ENCODE measurements at regions not wholly inside any gene's neighbourhood (a gene's known extent, or its start where the extent isn't known, plus 50 kb on each side); places are given as distances from the start of the nearest gene placed in this dataset.

DNA sequence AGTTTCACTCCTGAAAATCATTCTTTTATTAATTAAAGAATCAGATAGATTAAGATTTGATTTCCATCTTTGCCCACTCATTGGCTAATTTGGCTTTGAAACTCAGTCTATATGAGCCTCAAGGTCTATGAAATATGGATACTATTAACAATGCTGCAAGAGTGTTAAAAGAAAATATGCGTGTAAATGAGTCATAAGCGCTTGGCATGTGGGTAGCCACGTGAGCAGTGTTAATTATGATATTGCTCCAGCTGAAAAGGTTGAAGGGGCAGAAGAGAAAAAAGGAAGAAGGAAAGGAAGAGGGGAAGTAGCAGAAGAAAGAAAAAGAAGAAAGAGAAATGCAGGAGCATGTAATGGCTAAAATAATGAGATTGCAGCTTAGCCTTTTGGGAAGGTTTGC, 151.4 kb downstream of the CHRM3 start:
- no peaks in the 10 kb centered on the region for H3K27me3 Mint-ChIP-seq (ENCODE audit: unreplicated experiment)
- H3K27ac Mint-ChIP-seq (ENCODE audit: unreplicated experiment): no peak overlapping the region
- H3K4me3 Mint-ChIP-seq (ENCODE audit: low read depth, unreplicated experiment): no peak overlapping the region
- H3K4me1 Mint-ChIP-seq (ENCODE audit: low read depth, unreplicated experiment): peaks cover 9% of the 10 kb centered on the region
- no TSS peak for BruUV-seq (replicated peaks)
- DNase-seq: no peak
- CTCF ChIA-PET: no interaction called here
- H3K9me3 Mint-ChIP-seq (ENCODE audit: low read depth, unreplicated experiment): no peaks in the 10 kb centered on the region
- no peaks in the 10 kb centered on the region for H3K36me3 Mint-ChIP-seq (ENCODE audit: insufficient read depth, unreplicated experiment)
- intact Hi-C loops (cut with micrococcal nuclease; ENCODE audit: unreplicated experiment): no loop called here
- TF ChIP-seq, protein P1, sequence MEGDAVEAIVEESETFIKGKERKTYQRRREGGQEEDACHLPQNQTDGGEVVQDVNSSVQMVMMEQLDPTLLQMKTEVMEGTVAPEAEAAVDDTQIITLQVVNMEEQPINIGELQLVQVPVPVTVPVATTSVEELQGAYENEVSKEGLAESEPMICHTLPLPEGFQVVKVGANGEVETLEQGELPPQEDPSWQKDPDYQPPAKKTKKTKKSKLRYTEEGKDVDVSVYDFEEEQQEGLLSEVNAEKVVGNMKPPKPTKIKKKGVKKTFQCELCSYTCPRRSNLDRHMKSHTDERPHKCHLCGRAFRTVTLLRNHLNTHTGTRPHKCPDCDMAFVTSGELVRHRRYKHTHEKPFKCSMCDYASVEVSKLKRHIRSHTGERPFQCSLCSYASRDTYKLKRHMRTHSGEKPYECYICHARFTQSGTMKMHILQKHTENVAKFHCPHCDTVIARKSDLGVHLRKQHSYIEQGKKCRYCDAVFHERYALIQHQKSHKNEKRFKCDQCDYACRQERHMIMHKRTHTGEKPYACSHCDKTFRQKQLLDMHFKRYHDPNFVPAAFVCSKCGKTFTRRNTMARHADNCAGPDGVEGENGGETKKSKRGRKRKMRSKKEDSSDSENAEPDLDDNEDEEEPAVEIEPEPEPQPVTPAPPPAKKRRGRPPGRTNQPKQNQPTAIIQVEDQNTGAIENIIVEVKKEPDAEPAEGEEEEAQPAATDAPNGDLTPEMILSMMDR (IDR thresholded peaks at IDR 0.05; ENCODE audit: unreplicated experiment): no peak

DNA sequence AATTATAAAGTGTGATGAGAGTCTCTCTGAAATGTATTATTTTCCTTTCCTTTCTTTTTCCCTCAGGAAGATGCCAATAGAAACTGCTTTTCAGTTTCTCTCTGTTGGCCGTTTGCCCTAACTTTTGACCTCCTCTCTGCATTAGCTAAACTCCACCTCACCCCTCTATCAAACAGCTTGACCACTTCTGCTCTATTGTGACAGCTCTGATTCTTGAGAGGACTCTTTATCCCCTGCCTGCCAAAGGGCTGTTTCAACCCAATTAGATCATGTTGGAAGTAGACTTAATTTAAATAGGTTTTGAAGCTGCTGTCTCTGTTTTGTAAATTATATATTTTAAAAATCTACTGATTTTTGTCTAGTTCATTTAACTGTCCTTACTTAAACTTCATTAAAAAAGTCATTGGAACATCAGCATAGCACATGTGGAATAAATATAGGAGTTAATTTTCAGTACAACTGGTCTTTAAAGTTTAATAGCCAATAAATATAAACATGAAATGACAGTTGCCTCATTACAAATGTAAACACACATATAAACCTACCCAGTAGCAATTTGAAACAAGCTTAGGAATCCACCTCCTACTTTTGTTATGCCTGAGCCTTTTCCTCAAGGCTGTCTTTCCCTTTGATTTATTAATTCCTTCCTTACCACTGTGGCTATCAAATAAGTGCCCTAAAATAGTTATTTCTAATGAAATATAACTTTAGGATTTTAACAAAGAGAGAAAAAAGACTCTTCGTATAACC, 152.0 kb downstream of the CHRM3 start:
- TF ChIP-seq, protein P1 (IDR thresholded peaks at IDR 0.05; ENCODE audit: unreplicated experiment): no peak
- Mint-ChIP-seq H3K36me3 (ENCODE audit: insufficient read depth, unreplicated experiment) (no peaks in the 10 kb centered on the region), H3K9me3 (ENCODE audit: low read depth, unreplicated experiment) (no peaks in the 10 kb centered on the region), H3K4me3 (ENCODE audit: low read depth, unreplicated experiment) (no peak overlapping the region), H3K27me3 (ENCODE audit: unreplicated experiment) (no peaks in the 10 kb centered on the region), H3K27ac (ENCODE audit: unreplicated experiment) (no peak overlapping the region), H3K4me1 (ENCODE audit: low read depth, unreplicated experiment) (peaks cover 9% of the 10 kb centered on the region)
- no TSS peak for BruUV-seq (replicated peaks)
- no peak for DNase-seq
- intact Hi-C loops (cut with micrococcal nuclease; ENCODE audit: unreplicated experiment): no loop called here
- CTCF ChIA-PET: interaction anchor here (0.7 kb wide), 1 partner anchor 8 kb away, joined by 3 read pairs; no protein-coding TSS in a partner anchor

DNA sequence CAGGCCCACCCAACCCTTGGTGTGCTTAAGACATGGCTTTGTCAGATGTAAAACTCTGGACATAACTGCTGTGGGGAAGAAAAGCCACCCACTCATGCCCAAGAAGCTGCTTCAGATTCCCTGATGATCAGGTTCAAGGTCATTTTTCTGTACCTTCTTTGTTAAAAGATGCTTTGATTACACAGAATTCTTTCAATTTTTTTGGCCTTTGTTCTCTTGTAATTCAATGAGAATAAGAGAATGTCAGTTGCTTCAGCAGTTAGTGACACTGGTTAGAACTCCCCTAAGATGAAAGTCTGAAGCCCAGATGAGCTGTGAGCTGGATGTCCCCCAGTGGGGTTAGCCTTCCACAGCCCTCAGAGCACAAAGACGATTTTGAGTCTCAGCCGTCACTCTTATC, 152.7 kb downstream of the CHRM3 start:
- H3K9me3 Mint-ChIP-seq (ENCODE audit: low read depth, unreplicated experiment): no peaks in the 10 kb centered on the region
- no peak overlapping the region for H3K4me3 Mint-ChIP-seq (ENCODE audit: low read depth, unreplicated experiment)
- TF ChIP-seq, protein P1 (IDR thresholded peaks at IDR 0.05; ENCODE audit: unreplicated experiment): no peak
- CTCF ChIA-PET: interaction anchor here (0.7 kb wide), 1 partner anchor 9 kb away, joined by 3 read pairs; no protein-coding TSS in a partner anchor
- no peak overlapping the region for H3K27ac Mint-ChIP-seq (ENCODE audit: unreplicated experiment)
- H3K4me1 Mint-ChIP-seq (ENCODE audit: low read depth, unreplicated experiment): peaks cover 9% of the 10 kb centered on the region
- DNase-seq: no peak
- BruUV-seq (replicated peaks): no TSS peak
- H3K36me3 Mint-ChIP-seq (ENCODE audit: insufficient read depth, unreplicated experiment): no peaks in the 10 kb centered on the region
- H3K27me3 Mint-ChIP-seq (ENCODE audit: unreplicated experiment): no peaks in the 10 kb centered on the region
- intact Hi-C loops (cut with micrococcal nuclease; ENCODE audit: unreplicated experiment): no loop called here

DNA sequence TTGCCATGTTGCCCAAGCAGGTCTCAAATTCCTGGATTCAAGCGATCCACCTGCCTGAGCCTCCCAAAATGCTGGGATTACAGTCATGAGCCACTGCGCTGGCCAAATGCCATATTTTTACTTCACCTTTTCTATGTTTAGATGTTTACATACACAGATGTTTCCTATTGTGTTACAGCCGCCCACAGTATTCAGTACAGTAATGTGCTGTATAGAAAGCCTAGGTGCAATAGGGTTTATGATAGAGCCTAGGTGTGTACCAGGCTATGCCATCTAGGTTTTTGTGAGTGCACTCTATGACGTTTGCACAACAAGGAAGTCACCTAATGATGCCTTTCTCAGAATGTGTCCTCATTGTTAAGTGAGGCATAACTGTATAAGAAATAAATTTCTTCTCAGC, 153.4 kb downstream of the CHRM3 start:
- Mint-ChIP-seq H3K9me3 (ENCODE audit: low read depth, unreplicated experiment) (no peaks in the 10 kb centered on the region), H3K4me3 (ENCODE audit: low read depth, unreplicated experiment) (no peak overlapping the region), H3K4me1 (ENCODE audit: low read depth, unreplicated experiment) (peaks cover 9% of the 10 kb centered on the region), H3K27ac (ENCODE audit: unreplicated experiment) (no peak overlapping the region), H3K36me3 (ENCODE audit: insufficient read depth, unreplicated experiment) (no peaks in the 10 kb centered on the region), H3K27me3 (ENCODE audit: unreplicated experiment) (no peaks in the 10 kb centered on the region)
- CTCF ChIA-PET: no interaction called here
- DNase-seq: no peak
- BruUV-seq (replicated peaks): no TSS peak
- TF ChIP-seq, protein P1 (IDR thresholded peaks at IDR 0.05; ENCODE audit: unreplicated experiment): no peak
- intact Hi-C loops (cut with micrococcal nuclease; ENCODE audit: unreplicated experiment): no loop called here
